ENCODE measurements at regions not wholly inside any gene's neighbourhood (a gene's known extent, or its start where the extent isn't known, plus 50 kb on each side); places are given as distances from the start of the nearest gene placed in this dataset.

- TF ChIP-seq YY1 (IDR thresholded peaks at IDR 0.05; ENCODE audit: insufficient read depth, insufficient read length) (no peak), ZNF274 (IDR thresholded peaks at IDR 0.05; ENCODE audit: low read depth, low read length) (no peak)
Observed at GRCh38 chr3:16028604-16029003, 145.9 kb upstream of the GALNT15 start.
